Psoas muscle (tissue), 7 donors: ENCODE measurements at regions not wholly inside any gene's neighbourhood (a gene's known extent, or its start where the extent isn't known, plus 50 kb on each side); places are given as distances from the start of the nearest gene placed in this dataset.

Experiments
- ATAC-seq, 4 donors: fragments of 200-7000 bp; cut with Tn5 transposase; one replicate each; pipeline ENCODE4 v1.9.1; 2020; ENCODE audit warnings: moderate library complexity in 3 of 4, mild to moderate bottlenecking in 2 of 4
- DNase-seq, 2 donors: peaks; one replicate each; pipeline ENCODE4 v3.0.0-alpha.2; 2020
- H3K27ac ChIP-seq: fragments of 200-600 bp; one replicate; pipeline ENCODE4 v1.8.0; 2022
- H3K27me3 ChIP-seq, 3 donors: fragments of 200-600 bp in 1 of 3; one replicate each; pipeline versions ENCODE4 v1.6.1 to v1.8.0; 2013 to 2022; ENCODE audit warnings: low read length in 2 of 3, mild to moderate bottlenecking in 2 of 3, moderate library complexity in 1 of 3; ENCODE audit not compliant: insufficient read depth in 3 of 3
- H3K36me3 ChIP-seq, 2 donors: fragments of 200-600 bp in 1 of 2; one replicate each; pipeline versions ENCODE4 v1.6.1 to v1.8.0; 2013 to 2022; ENCODE audit warnings: low read depth in 1 of 2, mild to moderate bottlenecking in 1 of 2, moderate library complexity in 1 of 2; ENCODE audit not compliant: insufficient read depth in 1 of 2
- H3K4me1 ChIP-seq: fragments of 200-600 bp; one replicate; pipeline ENCODE4 v1.8.0; 2022
- H3K4me3 ChIP-seq: fragments of 200-600 bp; one replicate; pipeline ENCODE4 v1.8.0; 2022; ENCODE audit warnings: mild to moderate bottlenecking
- H3K9me3 ChIP-seq: fragments of 200-600 bp; one replicate; pipeline ENCODE4 v1.8.0; 2022
- CTCF ChIP-seq: fragments of 200-600 bp; IDR thresholded peaks from one replicate; pipeline ENCODE4 v1.8.0; 2022; ENCODE audit warnings: antibody characterized with exemption
- WGBS, 3 donors: extraction: QIAGEN DNeasy Blood & Tissue Kit; methylation state at CpG; one replicate each; pipeline versions ENCODE4 v1.1.6 to v1.1.7; 2013; 5-methylcytosine and 5-hydroxymethylcytosine counted together
- intact Hi-C, 2 donors: fragments of 100-400 bp; cut with DNase I; formaldehyde crosslinking; loops; one replicate each; pipeline versions ENCODE4 v1.11.0 to v1.14.2; 2022
- donor health status: healthy with polysubstance abuse.
- donor health status: DM: no; HTN: no; CAD: no; lungs with moderate emphysema.
- donor health status: Bipolar disorder and iron deficiency.
- donor health status: healthy.
- donor health status: DM: yes; HTN: yes; CAD: no.
- donor health status: DM: no; HTN: no; CAD: no.
- donor health status: DM: yes; HTN: yes; CAD: no.

- Histone ChIP-seq H3K36me3 (no peaks in the 10 kb centered on the region), H3K27me3 (no peaks in the 10 kb centered on the region), H3K4me3 (no peak overlapping the region), H3K4me1 (no peaks in the 10 kb centered on the region), H3K9me3 (no peaks in the 10 kb centered on the region), H3K27ac (no peak overlapping the region)
- TF ChIP-seq CTCF, result no peak
- ATAC-seq, result peak in 1 of 4 donors; percentile 16
- no peak for DNase-seq
- intact Hi-C loops, result no loop called here
- WGBS, 3 donors, result 63 to 77% (median 69%) methylated on average over 8 of the region's 8 CpGs
Observed at GRCh38 chr20:11195899-11196558, 522.2 kb upstream of the JAG1 start.

GRCh38 chr20:11197851-11198250 is 524.1 kb upstream of the JAG1 start:
- no peak for ATAC-seq
- Histone ChIP-seq H3K4me1 (no peaks in the 10 kb centered on the region), H3K4me3 (no peak overlapping the region), H3K9me3 (no peaks in the 10 kb centered on the region), H3K36me3 (no peaks in the 10 kb centered on the region), H3K27me3 (no peaks in the 10 kb centered on the region), H3K27ac (no peak overlapping the region)
- intact Hi-C loops, result no loop called here
- DNase-seq, result no peak
- TF ChIP-seq CTCF, result no peak

GRCh38 chr20:11200423-11200822 is 526.6 kb upstream of the JAG1 start:
- no peak for TF ChIP-seq CTCF
- Histone ChIP-seq H3K9me3 (no peaks in the 10 kb centered on the region), H3K27me3 (no peaks in the 10 kb centered on the region), H3K4me1 (no peaks in the 10 kb centered on the region), H3K27ac (no peak overlapping the region), H3K4me3 (no peak overlapping the region), H3K36me3 (no peaks in the 10 kb centered on the region)
- no peak for ATAC-seq
- no peak for DNase-seq
- intact Hi-C loops, result loop anchor here (10.0 kb wide), 3 partner anchors 216 to 646 kb away; partner anchors contain the start of gene JAG1 (in 1 of the 2)

- 8 to 35% (median 17%) methylated on average over 4 of the region's 4 CpGs for WGBS, 3 donors
- H3K9me3 ChIP-seq, result no peaks in the 10 kb centered on the region
- DNase-seq (peak; percentile 30 to 52), ATAC-seq (peak; percentile 84 to 96 (median 91))
- no peak overlapping the region for H3K27ac ChIP-seq
- no peaks in the 10 kb centered on the region for H3K36me3 ChIP-seq
- intact Hi-C loops, result loop anchor here (5.0 to 10.0 kb wide), 5 partner anchors 220 to 653 kb away; partner anchors contain the start of gene JAG1 (in 2 of the 2)
- TF ChIP-seq CTCF, result peak; percentile 76
- H3K27me3 ChIP-seq, result no peaks in the 10 kb centered on the region
- H3K4me3 ChIP-seq, result no peak overlapping the region
- H3K4me1 ChIP-seq, result no peaks in the 10 kb centered on the region
Observed at GRCh38 chr20:11204926-11205768, 531.3 kb upstream of the JAG1 start.
